HepG2 (cell line): ENCODE measurements at regions not wholly inside any gene's neighbourhood (a gene's known extent, or its start where the extent isn't known, plus 50 kb on each side); places are given as distances from the start of the nearest gene placed in this dataset.

Source experiments
- ATAC-seq: fragments of 200-7000 bp; cut with Tn5 transposase; 3 replicates; pipeline ENCODE4 v1.9.1; 2020; ENCODE audit warnings: mild to moderate bottlenecking, moderate library complexity
- BruUV-seq: library from RNA; stranded (reverse); fragments of 400-500 nt; replicated peaks from 2 replicates; lab custom pipeline; 2021; lab: Mats Ljungman, UMichigan
- CTCF ChIA-PET: fragments of 300-600 bp; formaldehyde crosslinking; extraction: SDS; loops from one replicate; lab custom pipeline; 2021; ENCODE audit warnings: low total read pairs, inconsistent platforms, low intra/inter-chr PET ratio; lab: Yijun Ruan, JAX
- POLR2A ChIA-PET: fragments of 350-600 bp; sonication (Branson Sonifier 250); formaldehyde crosslinking; loops from one replicate; lab custom pipeline; 2020; ENCODE audit warnings: antibody characterized with exemption, inconsistent platforms; lab: Yijun Ruan, JAX
- DNase-seq: peaks from one replicate; pipeline ENCODE4 v3.0.0-alpha.2; 2015; ENCODE audit warnings: low spot score
- FAIRE-seq: peaks from 3 replicates; lab custom pipeline; 2011; peaks lifted over from hg19 to GRCh38; lab: Jason Lieb, UNC
- H2AFZ ChIP-seq: one replicate; pipeline ENCODE4 v1.6.1; 2011; ENCODE audit warnings: low read length, inconsistent platforms
- H3K27ac ChIP-seq: fragments of 300-600 bp; 3 replicates; pipeline ENCODE4 v1.8.0; 2011; ENCODE audit warnings: mixed run types, mild to moderate bottlenecking, mixed read lengths, low read length, inconsistent platforms; ENCODE audit not compliant: insufficient read depth; ENCODE audit errors: extremely low read length
- H3K27me3 ChIP-seq, 2 experiments: fragments of 200-600 bp in 1 of 2; 2 replicates in 1 of 2; 3 replicates in 1 of 2; pipeline versions ENCODE4 v1.6.0 to v1.8.0; 2011; ENCODE audit warnings: low read length in 2 of 2, mild to moderate bottlenecking in 2 of 2, moderate library complexity in 2 of 2, inconsistent platforms in 1 of 2; ENCODE audit not compliant: insufficient read depth in 2 of 2, control insufficient read depth in 1 of 2
- H3K36me3 ChIP-seq, 2 experiments: fragments of 200-600 bp in 1 of 2; replicated peaks in 1 of 2; 2 replicates in 1 of 2; 3 replicates in 1 of 2; pipeline versions ENCODE4 v1.5.1 to v1.8.0; 2011; ENCODE audit warnings: low read length in 2 of 2, inconsistent platforms in 1 of 2; ENCODE audit not compliant: insufficient read depth in 2 of 2, control insufficient read depth in 1 of 2
- H3K4me1 ChIP-seq: 2 replicates; pipeline ENCODE4 v1.5.1; 2012; ENCODE audit warnings: low read length, inconsistent platforms; ENCODE audit not compliant: insufficient read depth
- H3K4me2 ChIP-seq: 2 replicates; pipeline ENCODE4 v1.6.0; 2011; ENCODE audit warnings: low read depth, low read length, inconsistent platforms
- H3K4me3 ChIP-seq, 3 experiments: fragments of 200-600 bp in 1 of 3; sonication (generic), shearing (Covaris generic) in 1 of 3; replicated peaks in 1 of 3; 2 replicates each; pipeline ENCODE4 v1.5.1; 2011 to 2016; ENCODE audit warnings: low read length in 3 of 3, inconsistent platforms in 2 of 3, low read depth in 2 of 3, mild to moderate bottlenecking in 2 of 3, control low read depth in 1 of 3, mixed read lengths in 1 of 3; ENCODE audit not compliant: insufficient read depth in 1 of 3
- H3K79me2 ChIP-seq: one replicate; pipeline ENCODE4 v1.6.1; 2011; ENCODE audit warnings: low read length, inconsistent platforms; ENCODE audit not compliant: insufficient read depth
- H3K9ac ChIP-seq: 2 replicates; pipeline ENCODE4 v1.6.0; 2011; ENCODE audit warnings: mild to moderate bottlenecking, low read depth, low read length, inconsistent platforms; ENCODE audit not compliant: insufficient read depth
- H3K9me3 ChIP-seq: 2 replicates; pipeline ENCODE4 v1.5.1; 2012; ENCODE audit warnings: mild to moderate bottlenecking, low read length
- H4K20me1 ChIP-seq: 2 replicates; pipeline ENCODE4 v1.6.0; 2011; ENCODE audit warnings: inconsistent platforms, mild to moderate bottlenecking, low read length, moderate library complexity; ENCODE audit not compliant: insufficient read depth
- EEA1 ChIP-seq: sonication (generic); formaldehyde crosslinking; IDR thresholded peaks from 2 replicates; pipeline ENCODE4 v1.5.1; 2020; ENCODE audit warnings: mild to moderate bottlenecking, missing genetic modification reagents, borderline replicate concordance
- FOSL2 ChIP-seq: sonication (generic); formaldehyde crosslinking; IDR thresholded peaks from 2 replicates; pipeline ENCODE4 v1.4.0; 2020; ENCODE audit warnings: missing genetic modification reagents
- KDM6A ChIP-seq: IDR thresholded peaks from 2 replicates; pipeline ENCODE4 v1.6.1; 2016; ENCODE audit warnings: low read depth
- WGBS: methylation state at CpG from one replicate; pipeline ENCODE4 v1.1.6; 2017; ENCODE audit warnings: low lambda C conversion rate; 5-methylcytosine and 5-hydroxymethylcytosine counted together
- in situ Hi-C: cut with HindIII; loops from 2 replicates; pipeline ENCODE4 v1.10.0; 2017; ENCODE audit warnings: low pct_unique_long_range_greater_than_20kb; ENCODE audit not compliant: extremely low pct_ligation_motif_present
- intact Hi-C: fragments of 100-400 bp; cut with micrococcal nuclease; formaldehyde crosslinking; loops from one replicate; pipeline ENCODE4 v1.10.0; 2022; ENCODE audit not compliant: unreplicated experiment
- TF ChIP-seq, protein P1 (sequence below): IDR thresholded peaks from 2 replicates; pipeline ENCODE4 v1.6.1; 2016; ENCODE audit warnings: control low read depth

GRCh38 chr5:6885581-6885980 lies 172.3 kb downstream of the TENT4A start:
- POLR2A ChIA-PET = no interaction called here
- Histone ChIP-seq H3K36me3 (no peaks in the 10 kb centered on the region), H3K79me2 (no peaks in the 10 kb centered on the region), H3K4me1 (no peaks in the 10 kb centered on the region), H2AFZ (no peak overlapping the region), H3K4me2 (no peak overlapping the region), H3K9ac (no peak overlapping the region), H3K9me3 (peaks cover 21% of the 10 kb centered on the region), H4K20me1 (no peaks in the 10 kb centered on the region), H3K4me3 (no peak overlapping the region), H3K27me3 (peaks cover 0 to 10% of the 10 kb centered on the region in 2 experiments; a peak in 2 of 5 replicates), H3K27ac (no peak overlapping the region)
- no peak for FAIRE-seq
- no peak for DNase-seq
- ATAC-seq = no peak
- TF ChIP-seq, protein P1, sequence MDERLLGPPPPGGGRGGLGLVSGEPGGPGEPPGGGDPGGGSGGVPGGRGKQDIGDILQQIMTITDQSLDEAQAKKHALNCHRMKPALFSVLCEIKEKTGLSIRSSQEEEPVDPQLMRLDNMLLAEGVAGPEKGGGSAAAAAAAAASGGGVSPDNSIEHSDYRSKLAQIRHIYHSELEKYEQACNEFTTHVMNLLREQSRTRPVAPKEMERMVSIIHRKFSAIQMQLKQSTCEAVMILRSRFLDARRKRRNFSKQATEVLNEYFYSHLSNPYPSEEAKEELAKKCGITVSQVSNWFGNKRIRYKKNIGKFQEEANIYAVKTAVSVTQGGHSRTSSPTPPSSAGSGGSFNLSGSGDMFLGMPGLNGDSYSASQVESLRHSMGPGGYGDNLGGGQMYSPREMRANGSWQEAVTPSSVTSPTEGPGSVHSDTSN = no peak
- no peak for TF ChIP-seq KDM6A
- CTCF ChIA-PET = no interaction called here
- in situ Hi-C loops (no loop called here), intact Hi-C loops (no loop called here)
- WGBS = 4% methylated on average over 2 of the region's 2 CpGs
- no TSS peak for BruUV-seq

DNA sequence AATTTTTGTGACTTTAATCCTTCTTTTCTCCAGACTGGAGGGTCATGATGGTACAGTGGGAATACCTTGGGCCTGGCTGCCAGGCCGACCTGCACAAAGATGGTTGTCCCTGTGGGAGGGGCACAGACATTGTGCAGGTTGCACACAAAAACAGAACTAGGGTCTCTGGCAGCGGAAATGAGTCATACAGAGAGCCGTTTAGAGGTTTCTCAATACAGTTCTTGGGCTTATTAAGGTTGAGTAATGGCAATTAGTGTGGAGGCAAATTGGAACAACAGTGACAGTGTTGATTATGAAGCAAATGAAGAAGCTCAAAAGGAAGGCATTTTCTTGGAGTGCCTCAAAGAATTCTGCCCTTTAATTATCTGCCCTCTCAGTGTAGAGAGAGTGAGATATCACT lies 173.6 kb downstream of the TENT4A start:
- in situ Hi-C loops = no loop called here
- Histone ChIP-seq H3K36me3 (no peaks in the 10 kb centered on the region), H3K9me3 (peaks cover 21% of the 10 kb centered on the region), H4K20me1 (no peaks in the 10 kb centered on the region), H3K27ac (no peak overlapping the region), H3K9ac (no peak overlapping the region), H3K27me3 (peaks cover 0 to 10% of the 10 kb centered on the region in 2 experiments; a peak in 3 of 5 replicates), H3K4me3 (no peak overlapping the region), H3K4me1 (no peaks in the 10 kb centered on the region), H2AFZ (no peak overlapping the region), H3K79me2 (no peaks in the 10 kb centered on the region), H3K4me2 (no peak overlapping the region)
- ChIA-PET POLR2A (no interaction called here), CTCF (no interaction called here)
- intact Hi-C loops = no loop called here
- 0% methylated on average over 3 of the region's 3 CpGs for WGBS
- FAIRE-seq = no peak
- ATAC-seq = no peak
- DNase-seq = no peak
- no peak for TF ChIP-seq EEA1 (CRISPR knock-in tag)
- peak; percentile 67; the same call in 1 of the 2 replicates for TF ChIP-seq FOSL2 (CRISPR knock-in tag)
- TF ChIP-seq, all 625 proteins: peak for 1
- BruUV-seq = no TSS peak
